Neural cell (in vitro differentiated cells): ENCODE measurements at regions not wholly inside any gene's neighbourhood (a gene's known extent, or its start where the extent isn't known, plus 50 kb on each side); places are given as distances from the start of the nearest gene placed in this dataset.

Source experiments
- H2AFZ ChIP-seq: fragments of 200-600, 300-800 bp; sonication (generic), shearing (Covaris generic); 2 replicates; pipeline ENCODE4 v1.6.0; 2014; ENCODE audit warnings: low read depth, mild to moderate bottlenecking, antibody characterized with exemption, low read length, moderate library complexity
- H3F3A ChIP-seq: fragments of 200-600 bp; shearing (Covaris generic); 2 replicates; pipeline ENCODE4 v1.6.1; 2016; ENCODE audit warnings: mild to moderate bottlenecking, moderate library complexity, mixed read lengths, antibody characterized with exemption, low read length; ENCODE audit not compliant: insufficient read depth, poor library complexity, severe bottlenecking
- H3K27ac ChIP-seq: fragments of 200-600, 300-800 bp; sonication (generic), shearing (Covaris generic); 2 replicates; pipeline ENCODE4 v1.5.1; 2014; ENCODE audit warnings: mild to moderate bottlenecking, low read length, moderate library complexity
- H3K27me3 ChIP-seq: fragments of 300-800, 200-600 bp; sonication (generic), shearing (Covaris generic); 2 replicates; pipeline ENCODE4 v1.6.0; 2014; ENCODE audit warnings: mild to moderate bottlenecking, low read depth, low read length, moderate library complexity; ENCODE audit not compliant: insufficient read depth
- H3K36me3 ChIP-seq: fragments of 300-800, 200-600 bp; sonication (generic), shearing (Covaris generic); 2 replicates; pipeline ENCODE4 v1.5.1; 2014; ENCODE audit warnings: mild to moderate bottlenecking, antibody characterized with exemption, low read length, moderate library complexity; ENCODE audit not compliant: insufficient read depth
- H3K4me2 ChIP-seq: fragments of 300-800, 200-600 bp; sonication (generic), shearing (Covaris generic); 2 replicates; pipeline ENCODE4 v1.6.0; 2014; ENCODE audit warnings: mild to moderate bottlenecking, low read length
- H3K4me3 ChIP-seq: fragments of 300-800, 200-600 bp; sonication (generic), shearing (Covaris generic); 2 replicates; pipeline ENCODE4 v1.5.1; 2014; ENCODE audit warnings: mild to moderate bottlenecking, low read length, moderate library complexity
- H3K79me2 ChIP-seq: fragments of 200-600 bp; shearing (Covaris generic); replicated peaks from 2 replicates; pipeline ENCODE4 v1.6.0; 2014; ENCODE audit warnings: mild to moderate bottlenecking, low read length, moderate library complexity; ENCODE audit not compliant: insufficient read depth
- H3K9ac ChIP-seq: fragments of 300-800, 200-600 bp; sonication (generic), shearing (Covaris generic); 2 replicates; pipeline ENCODE4 v1.6.1; 2016; ENCODE audit warnings: mild to moderate bottlenecking, low read length, mixed read lengths
- H3K9me2 ChIP-seq: fragments of 200-600 bp; shearing (Covaris generic); 2 replicates; pipeline ENCODE4 v1.6.1; 2016; ENCODE audit warnings: mild to moderate bottlenecking, low read length, mixed read lengths; ENCODE audit not compliant: insufficient read depth
- H3K9me3 ChIP-seq: fragments of 200-600, 300-800 bp; sonication (generic), shearing (Covaris generic); 2 replicates; pipeline ENCODE4 v1.6.1; 2016; ENCODE audit warnings: mild to moderate bottlenecking, mixed run types, low read length, moderate library complexity, mixed read lengths
- H4K20me1 ChIP-seq: fragments of 200-600 bp; shearing (Covaris generic); 2 replicates; pipeline ENCODE4 v1.6.1; 2016; ENCODE audit warnings: mild to moderate bottlenecking, mixed run types; ENCODE audit not compliant: insufficient read depth
- CTCF ChIP-seq: fragments of 450-650 bp; IDR thresholded peaks from 2 replicates; pipeline ENCODE4 v1.5.1; 2014; ENCODE audit warnings: antibody characterized with exemption, mild to moderate bottlenecking, moderate library complexity; ENCODE audit not compliant: poor library complexity, severe bottlenecking
- EP300 ChIP-seq: fragments of 450-650 bp; conservative IDR thresholded peaks from 2 replicates; pipeline ENCODE4 v1.6.1; 2014; ENCODE audit warnings: antibody characterized with exemption, mild to moderate bottlenecking, moderate library complexity; ENCODE audit not compliant: poor library complexity, severe bottlenecking
- EZH2 ChIP-seq: fragments of 200-600, 300-800 bp; shearing (Covaris generic), sonication (generic); IDR thresholded peaks from 2 replicates; pipeline ENCODE4 v1.6.1; 2014; ENCODE audit warnings: antibody characterized with exemption, low read length, borderline replicate concordance, mild to moderate bottlenecking; ENCODE audit not compliant: insufficient read depth, poor library complexity, severe bottlenecking
- MXI1 ChIP-seq: fragments of 450-650 bp; conservative IDR thresholded peaks from 2 replicates; pipeline ENCODE4 v1.6.1; 2014; ENCODE audit warnings: antibody characterized with exemption, mild to moderate bottlenecking; ENCODE audit not compliant: poor library complexity, severe bottlenecking
- POLR2AphosphoS5 ChIP-seq: IDR thresholded peaks from 2 replicates; pipeline ENCODE4 v1.6.1; 2012
- RAD21 ChIP-seq: fragments of 450-650 bp; conservative IDR thresholded peaks from 2 replicates; pipeline ENCODE4 v1.6.1; 2014; ENCODE audit warnings: antibody characterized with exemption, mild to moderate bottlenecking, moderate library complexity
- REST ChIP-seq: IDR thresholded peaks from 2 replicates; pipeline ENCODE4 v1.6.1; 2012; ENCODE audit warnings: borderline replicate concordance
- SMC3 ChIP-seq: fragments of 450-650 bp; conservative IDR thresholded peaks from 2 replicates; pipeline ENCODE4 v1.6.1; 2014; ENCODE audit warnings: antibody characterized with exemption, mild to moderate bottlenecking, moderate library complexity; ENCODE audit not compliant: poor library complexity
- TAF1 ChIP-seq: IDR thresholded peaks from 2 replicates; pipeline ENCODE4 v1.6.1; 2012; ENCODE audit warnings: low read depth

DNA sequence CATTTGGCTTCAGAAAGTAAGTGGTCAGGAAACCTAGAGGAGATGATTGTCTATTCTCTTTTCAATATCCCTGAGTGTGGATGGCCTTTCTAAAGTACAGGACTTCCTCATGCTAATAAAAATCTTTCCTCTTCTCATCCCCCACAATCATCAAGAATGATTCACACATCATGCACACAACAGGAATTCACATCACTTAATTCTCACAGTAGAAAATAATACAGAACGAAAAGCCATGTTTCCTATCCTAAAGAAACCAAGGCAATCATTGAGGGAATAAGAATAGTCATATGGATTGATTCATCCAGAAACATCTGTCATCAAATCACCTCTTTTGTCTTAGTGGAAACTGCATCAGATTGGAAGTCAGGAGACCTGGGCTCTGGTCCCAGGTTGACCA lies 203.1 kb upstream of the PIK3R1 start:
- Histone ChIP-seq H3F3A (no peaks in the 10 kb centered on the region), H2AFZ (no peak overlapping the region)

DNA sequence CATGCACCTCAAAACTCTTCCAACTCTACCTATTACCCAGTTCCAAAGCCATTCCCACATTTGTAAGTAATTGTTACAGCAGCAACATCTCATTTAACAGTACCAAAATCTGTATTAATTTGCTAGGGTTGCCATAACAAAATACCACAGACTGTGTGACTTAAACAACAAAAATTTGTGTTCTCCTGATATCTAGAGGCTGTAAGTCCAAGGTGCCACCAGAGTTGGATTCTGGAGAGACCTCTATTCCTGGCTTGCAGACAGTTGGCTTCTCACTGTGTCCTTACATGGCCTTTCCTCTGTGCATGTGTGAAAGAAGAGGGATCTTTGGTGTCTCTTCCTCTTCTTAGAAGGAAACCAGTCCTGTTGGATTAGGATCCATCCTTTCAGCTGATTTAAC lies 203.8 kb upstream of the PIK3R1 start:
- no peaks in the 10 kb centered on the region for H3F3A ChIP-seq
- H3K9ac ChIP-seq = no peak overlapping the region
- TF ChIP-seq POLR2AphosphoS5 (no peak), EZH2 (no peak), CTCF (no peak), EP300 (no peak), MXI1 (no peak), RAD21 (no peak), REST (no peak)

More for the DNA sequence above, 203.1 kb upstream of the PIK3R1 start:
- no peaks in the 10 kb centered on the region for H3K27me3 ChIP-seq
- no peaks in the 10 kb centered on the region for H3K9me3 ChIP-seq
- no peaks in the 10 kb centered on the region for H3K36me3 ChIP-seq
- H4K20me1 ChIP-seq = no peaks in the 10 kb centered on the region
- no peaks in the 10 kb centered on the region for H3K9me2 ChIP-seq
- no peaks in the 10 kb centered on the region for H3K79me2 ChIP-seq
- no peak overlapping the region for H3K4me2 ChIP-seq
- no peak overlapping the region for H3K9ac ChIP-seq
- no peak overlapping the region for H3K4me3 ChIP-seq
- no peak for TF ChIP-seq SMC3
- TF ChIP-seq EZH2 = no peak
- TF ChIP-seq POLR2AphosphoS5 = no peak
- no peak for TF ChIP-seq CTCF
- TF ChIP-seq RAD21 = no peak
- TF ChIP-seq MXI1 = no peak
- TF ChIP-seq EP300 = no peak
- TF ChIP-seq TAF1 = no peak
- TF ChIP-seq REST = no peak
- no peak overlapping the region for H3K27ac ChIP-seq

More for the DNA sequence above, 203.8 kb upstream of the PIK3R1 start:
- Histone ChIP-seq H3K9me2 (no peaks in the 10 kb centered on the region), H2AFZ (no peak overlapping the region), H3K27me3 (no peaks in the 10 kb centered on the region), H3K27ac (no peak overlapping the region), H3K9me3 (no peaks in the 10 kb centered on the region), H3K4me2 (no peak overlapping the region), H3K79me2 (no peaks in the 10 kb centered on the region), H3K4me3 (no peak overlapping the region), H3K36me3 (no peaks in the 10 kb centered on the region), H4K20me1 (no peaks in the 10 kb centered on the region)
